ENCODE measurements at regions not wholly inside any gene's neighbourhood (a gene's known extent, or its start where the extent isn't known, plus 50 kb on each side); places are given as distances from the start of the nearest gene placed in this dataset.

DNA sequence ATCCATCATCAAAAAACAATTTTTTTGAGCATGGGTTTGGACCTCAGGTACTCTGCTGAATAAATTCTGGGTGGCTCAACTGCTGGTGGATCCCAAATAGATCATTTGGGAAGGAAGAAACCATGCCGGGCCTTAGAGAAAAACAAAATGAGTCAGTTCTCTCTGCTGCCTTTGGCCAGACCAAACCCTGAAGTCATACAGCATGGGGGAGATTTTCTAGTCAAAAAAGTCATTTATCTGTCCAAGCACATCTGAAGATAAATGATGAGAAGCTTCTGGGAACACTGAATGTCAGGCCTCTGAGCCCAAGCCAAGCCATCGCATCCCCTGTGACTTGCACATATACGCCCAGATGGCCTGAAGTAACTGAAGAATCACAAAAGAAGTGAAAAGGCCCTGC, 261.4 kb downstream of the DHX15 start:
- ATAC-seq = no peak

GRCh38 chr4:24322511-24322910, 261.8 kb downstream of the DHX15 start:
- no peak for ATAC-seq

More for the DNA sequence above, 261.4 kb downstream of the DHX15 start:
- TF ChIP-seq ZFP30 (CRISPR knock-in tag; IDR thresholded peaks at IDR 0.05) (no peak), ZNF565 (CRISPR knock-in tag; conservative IDR thresholded peaks at IDR 0.05; ENCODE audit: low read depth) (no peak), ESRRG (CRISPR knock-in tag; IDR thresholded peaks at IDR 0.05) (no peak), POU6F1 (CRISPR knock-in tag; IDR thresholded peaks at IDR 0.05; ENCODE audit: borderline replicate concordance, low read depth) (no peak), ZC3H10 (CRISPR knock-in tag; IDR thresholded peaks at IDR 0.05) (no peak)
- TF ChIP-seq, protein P1, sequence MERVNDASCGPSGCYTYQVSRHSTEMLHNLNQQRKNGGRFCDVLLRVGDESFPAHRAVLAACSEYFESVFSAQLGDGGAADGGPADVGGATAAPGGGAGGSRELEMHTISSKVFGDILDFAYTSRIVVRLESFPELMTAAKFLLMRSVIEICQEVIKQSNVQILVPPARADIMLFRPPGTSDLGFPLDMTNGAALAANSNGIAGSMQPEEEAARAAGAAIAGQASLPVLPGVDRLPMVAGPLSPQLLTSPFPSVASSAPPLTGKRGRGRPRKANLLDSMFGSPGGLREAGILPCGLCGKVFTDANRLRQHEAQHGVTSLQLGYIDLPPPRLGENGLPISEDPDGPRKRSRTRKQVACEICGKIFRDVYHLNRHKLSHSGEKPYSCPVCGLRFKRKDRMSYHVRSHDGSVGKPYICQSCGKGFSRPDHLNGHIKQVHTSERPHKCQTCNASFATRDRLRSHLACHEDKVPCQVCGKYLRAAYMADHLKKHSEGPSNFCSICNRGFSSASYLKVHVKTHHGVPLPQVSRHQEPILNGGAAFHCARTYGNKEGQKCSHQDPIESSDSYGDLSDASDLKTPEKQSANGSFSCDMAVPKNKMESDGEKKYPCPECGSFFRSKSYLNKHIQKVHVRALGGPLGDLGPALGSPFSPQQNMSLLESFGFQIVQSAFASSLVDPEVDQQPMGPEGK (CRISPR knock-in tag; IDR thresholded peaks at IDR 0.05; ENCODE audit: borderline replicate concordance) = no peak

DNA sequence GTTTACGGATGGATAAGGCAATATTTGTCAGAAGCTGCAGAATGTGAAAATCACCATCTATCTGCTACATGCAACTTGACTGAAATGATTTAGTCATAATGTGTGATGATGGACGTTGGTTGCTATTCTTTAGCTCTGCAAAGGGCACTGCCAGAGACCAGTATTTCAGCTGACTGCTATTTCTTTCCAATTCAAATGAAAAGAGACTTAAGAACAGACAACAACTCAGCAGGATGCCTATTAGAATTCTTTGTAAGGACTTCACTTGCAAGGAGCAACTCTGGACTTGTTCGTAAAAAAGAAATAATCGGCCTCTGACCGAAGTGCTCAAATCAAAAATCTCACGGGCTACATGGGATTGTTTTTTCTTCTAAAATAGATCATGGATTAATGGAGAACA, 262.7 kb downstream of the DHX15 start:
- no peak for TF ChIP-seq CREB5 (CRISPR knock-in tag; IDR thresholded peaks at IDR 0.05; ENCODE audit: low read depth)
- no peak for TF ChIP-seq ZNF70 (CRISPR knock-in tag; IDR thresholded peaks at IDR 0.05)
- TF ChIP-seq ZFP30 (CRISPR knock-in tag; IDR thresholded peaks at IDR 0.05) = no peak
- TF ChIP-seq ZC3H10 (CRISPR knock-in tag; IDR thresholded peaks at IDR 0.05) = no peak
- TF ChIP-seq ZNF565 (CRISPR knock-in tag; conservative IDR thresholded peaks at IDR 0.05; ENCODE audit: low read depth) = no peak
- no peak for TF ChIP-seq PPARA (CRISPR knock-in tag; IDR thresholded peaks at IDR 0.05; ENCODE audit: borderline replicate concordance)
- no peak for TF ChIP-seq ZNF8 (CRISPR knock-in tag; IDR thresholded peaks at IDR 0.05)
- TF ChIP-seq, protein P1 (CRISPR knock-in tag; IDR thresholded peaks at IDR 0.05; ENCODE audit: borderline replicate concordance) = no peak
- TF ChIP-seq ISL1 (CRISPR knock-in tag; IDR thresholded peaks at IDR 0.05) = no peak
- no peak for TF ChIP-seq GLIS3 (CRISPR knock-in tag; IDR thresholded peaks at IDR 0.05)
- no peak for TF ChIP-seq RARB (CRISPR knock-in tag; IDR thresholded peaks at IDR 0.05)
- TF ChIP-seq SNAI2 (CRISPR knock-in tag; IDR thresholded peaks at IDR 0.05) = no peak
- no peak for TF ChIP-seq TCF4 (CRISPR knock-in tag; IDR thresholded peaks at IDR 0.05; ENCODE audit: borderline replicate concordance)
- ATAC-seq = no peak

More at GRCh38 chr4:24322511-24322910, 261.8 kb downstream of the DHX15 start:
- TF ChIP-seq POU6F1 (CRISPR knock-in tag; IDR thresholded peaks at IDR 0.05; ENCODE audit: borderline replicate concordance, low read depth) = no peak
- TF ChIP-seq ZFP3 (CRISPR knock-in tag; IDR thresholded peaks at IDR 0.05) = no peak

DNA sequence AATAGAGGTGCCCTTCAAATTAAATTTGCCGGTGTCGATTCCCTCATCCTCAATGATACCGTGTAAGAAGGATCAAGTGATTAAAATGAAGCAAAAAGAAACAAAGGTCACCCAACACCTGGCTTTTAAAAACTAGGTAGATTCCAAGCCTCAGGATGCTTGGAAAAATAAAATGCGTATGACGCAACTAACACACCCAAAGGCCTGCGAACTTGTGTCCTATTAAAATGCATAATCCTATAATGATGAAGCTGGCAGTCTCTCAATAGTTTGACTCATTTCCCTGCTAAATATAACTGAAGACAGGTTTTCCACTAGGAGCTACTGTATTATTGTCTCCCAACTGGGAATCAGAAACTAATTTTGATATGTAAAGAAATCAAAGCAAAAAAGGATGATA, 263.2 kb downstream of the DHX15 start:
- ATAC-seq = no peak
- no peak for TF ChIP-seq ARNTL (CRISPR knock-in tag; IDR thresholded peaks at IDR 0.05; ENCODE audit: borderline replicate concordance, low read depth)
- TF ChIP-seq CREB5 (CRISPR knock-in tag; IDR thresholded peaks at IDR 0.05; ENCODE audit: low read depth) = no peak
- TF ChIP-seq ZFP3 (CRISPR knock-in tag; IDR thresholded peaks at IDR 0.05) = no peak
- no peak for TF ChIP-seq ZC3H10 (CRISPR knock-in tag; IDR thresholded peaks at IDR 0.05)
- no peak for TF ChIP-seq ZNF565 (CRISPR knock-in tag; conservative IDR thresholded peaks at IDR 0.05; ENCODE audit: low read depth)
- TF ChIP-seq ZNF70 (CRISPR knock-in tag; IDR thresholded peaks at IDR 0.05) = no peak
- TF ChIP-seq TCF4 (CRISPR knock-in tag; IDR thresholded peaks at IDR 0.05; ENCODE audit: borderline replicate concordance) = no peak
- no peak for TF ChIP-seq BACH2 (CRISPR knock-in tag; IDR thresholded peaks at IDR 0.05; ENCODE audit: borderline replicate concordance)
- TF ChIP-seq TOX (CRISPR knock-in tag; IDR thresholded peaks at IDR 0.05; ENCODE audit: borderline replicate concordance) = no peak
- no peak for TF ChIP-seq POU6F1 (CRISPR knock-in tag; IDR thresholded peaks at IDR 0.05; ENCODE audit: borderline replicate concordance, low read depth)
- no peak for TF ChIP-seq RARB (CRISPR knock-in tag; IDR thresholded peaks at IDR 0.05)
- no peak for TF ChIP-seq ZFP30 (CRISPR knock-in tag; IDR thresholded peaks at IDR 0.05)
- no peak for TF ChIP-seq PPARA (CRISPR knock-in tag; IDR thresholded peaks at IDR 0.05; ENCODE audit: borderline replicate concordance)
- no peak for TF ChIP-seq ISL1 (CRISPR knock-in tag; IDR thresholded peaks at IDR 0.05)
- TF ChIP-seq SNAI2 (CRISPR knock-in tag; IDR thresholded peaks at IDR 0.05) = no peak
- no peak for TF ChIP-seq GLIS3 (CRISPR knock-in tag; IDR thresholded peaks at IDR 0.05)
- no peak for TF ChIP-seq ESRRG (CRISPR knock-in tag; IDR thresholded peaks at IDR 0.05)
- TF ChIP-seq CSDC2 (CRISPR knock-in tag; IDR thresholded peaks at IDR 0.05) = no peak
